Hepatocyte (in vitro differentiated cells): ENCODE measurements at regions not wholly inside any gene's neighbourhood (a gene's known extent, or its start where the extent isn't known, plus 50 kb on each side); places are given as distances from the start of the nearest gene placed in this dataset.

Experiments used
- DNase-seq: peaks from one replicate; pipeline ENCODE4 v3.0.0-alpha.2; 2016; ENCODE audit warnings: low spot score
- H2AFZ ChIP-seq: fragments of 200-600 bp; sonication (generic); 2 replicates; pipeline ENCODE4 v1.6.0; 2016; ENCODE audit warnings: antibody characterized with exemption, mild to moderate bottlenecking
- H3K27ac ChIP-seq: fragments of 200-600 bp; sonication (generic); 2 replicates; pipeline ENCODE4 v1.5.1; 2016; ENCODE audit warnings: mild to moderate bottlenecking
- H3K27me3 ChIP-seq: fragments of 200-600 bp; sonication (generic); 2 replicates; pipeline ENCODE4 v1.6.1; 2016
- H3K36me3 ChIP-seq: fragments of 200-600 bp; sonication (generic); replicated peaks from 2 replicates; pipeline ENCODE4 v1.5.1; 2016; ENCODE audit warnings: low read depth; ENCODE audit not compliant: insufficient read depth
- H3K4me1 ChIP-seq: fragments of 200-600 bp; sonication (generic); 2 replicates; pipeline ENCODE4 v1.5.1; 2016; ENCODE audit warnings: mild to moderate bottlenecking, moderate library complexity; ENCODE audit not compliant: insufficient read depth
- H3K4me2 ChIP-seq: fragments of 200-600 bp; sonication (generic); 2 replicates; pipeline ENCODE4 v1.6.0; 2016
- H3K4me3 ChIP-seq: fragments of 200-600 bp; sonication (generic); 2 replicates; pipeline ENCODE4 v1.5.1; 2016; ENCODE audit warnings: mild to moderate bottlenecking
- H3K79me2 ChIP-seq: fragments of 200-600 bp; sonication (generic); 2 replicates; pipeline ENCODE4 v1.6.0; 2017; ENCODE audit warnings: mild to moderate bottlenecking
- H3K9me2 ChIP-seq: fragments of 200-600 bp; sonication (generic); replicated peaks from 2 replicates; pipeline ENCODE4 v1.6.0; 2017; ENCODE audit warnings: mild to moderate bottlenecking; ENCODE audit not compliant: insufficient read depth
- H3K9me3 ChIP-seq: fragments of 200-600 bp; sonication (generic); 2 replicates; pipeline ENCODE4 v1.5.1; 2016; ENCODE audit warnings: low read depth, mild to moderate bottlenecking
- H4K20me1 ChIP-seq: fragments of 200-600 bp; sonication (generic); 2 replicates; pipeline ENCODE4 v1.6.0; 2016; ENCODE audit warnings: mild to moderate bottlenecking; ENCODE audit not compliant: insufficient read depth, poor library complexity, severe bottlenecking
- CTCF ChIP-seq: fragments of 200-600 bp; sonication (generic); IDR thresholded peaks from 2 replicates; pipeline ENCODE4 v1.5.1; 2016; ENCODE audit warnings: antibody characterized with exemption, mild to moderate bottlenecking; ENCODE audit not compliant: poor library complexity
- EZH2 ChIP-seq: fragments of 200-600 bp; sonication (generic); IDR thresholded peaks from 2 replicates; pipeline ENCODE4 v1.6.1; 2016; ENCODE audit warnings: antibody characterized with exemption, mild to moderate bottlenecking, borderline replicate concordance
- EZH2phosphoT487 ChIP-seq: fragments of 200-600 bp; sonication (generic); IDR thresholded peaks from one replicate; pipeline ENCODE4 v1.6.1; 2018; ENCODE audit warnings: antibody characterized with exemption, mild to moderate bottlenecking, low read depth, moderate library complexity; ENCODE audit not compliant: unreplicated experiment, severe bottlenecking
- WGBS: methylation state at CpG from one replicate; pipeline ENCODE4 v1.1.6; 2016; ENCODE audit warnings: low lambda C conversion rate; ENCODE audit errors: missing lambda C conversion rate; 5-methylcytosine and 5-hydroxymethylcytosine counted together

- peak; percentile 77 for TF ChIP-seq CTCF
- TF ChIP-seq EZH2phosphoT487, result no peak
Measured at GRCh38 chr11:71086687-71087258, 165.6 kb downstream of the SHANK2 start.

GRCh38 chr11:71084306-71085012 is 167.9 kb downstream of the SHANK2 start:
- Histone ChIP-seq H3K9me2 (no peaks in the 10 kb centered on the region), H3K79me2 (no peaks in the 10 kb centered on the region), H3K4me2 (no peak overlapping the region), H3K4me3 (no peak overlapping the region), H4K20me1 (no peaks in the 10 kb centered on the region), H2AFZ (no peak overlapping the region), H3K9me3 (no peaks in the 10 kb centered on the region), H3K27ac (no peak overlapping the region), H3K27me3 (no peaks in the 10 kb centered on the region), H3K36me3 (no peaks in the 10 kb centered on the region), H3K4me1 (no peaks in the 10 kb centered on the region)
- TF ChIP-seq CTCF (no peak), EZH2 (no peak), EZH2phosphoT487 (no peak)
- 96% methylated on average over 9 of the region's 9 CpGs for WGBS
- no peak for DNase-seq

More at GRCh38 chr11:71086687-71087258, 165.6 kb downstream of the SHANK2 start:
- DNase-seq, result peak; percentile 73
- Histone ChIP-seq H3K27me3 (no peaks in the 10 kb centered on the region), H3K36me3 (no peaks in the 10 kb centered on the region), H3K4me3 (no peak overlapping the region), H3K4me2 (no peak overlapping the region), H2AFZ (no peak overlapping the region), H3K27ac (no peak overlapping the region), H3K9me3 (no peaks in the 10 kb centered on the region), H3K9me2 (no peaks in the 10 kb centered on the region), H3K79me2 (no peaks in the 10 kb centered on the region), H3K4me1 (no peaks in the 10 kb centered on the region), H4K20me1 (no peaks in the 10 kb centered on the region)
- WGBS, result 55% methylated on average over 14 of the region's 14 CpGs

GRCh38 chr11:71083105-71083504 is 169.3 kb downstream of the SHANK2 start:
- Histone ChIP-seq H3K4me2 (no peak overlapping the region), H2AFZ (no peak overlapping the region), H3K9me2 (no peaks in the 10 kb centered on the region), H3K36me3 (no peaks in the 10 kb centered on the region), H3K4me3 (no peak overlapping the region), H3K4me1 (no peaks in the 10 kb centered on the region), H3K27ac (no peak overlapping the region), H4K20me1 (no peaks in the 10 kb centered on the region), H3K79me2 (no peaks in the 10 kb centered on the region), H3K9me3 (no peaks in the 10 kb centered on the region), H3K27me3 (no peaks in the 10 kb centered on the region)
- WGBS, result 86% methylated on average over 4 of the region's 4 CpGs
- DNase-seq, result no peak
- TF ChIP-seq CTCF (no peak), EZH2 (no peak), EZH2phosphoT487 (no peak)

- H4K20me1 ChIP-seq, result no peaks in the 10 kb centered on the region
- H3K27me3 ChIP-seq, result no peaks in the 10 kb centered on the region
- H3K36me3 ChIP-seq, result no peaks in the 10 kb centered on the region
- H3K4me1 ChIP-seq, result no peaks in the 10 kb centered on the region
- no peak overlapping the region for H3K27ac ChIP-seq
- H3K9me2 ChIP-seq, result no peaks in the 10 kb centered on the region
- no peak for DNase-seq
- H3K79me2 ChIP-seq, result no peaks in the 10 kb centered on the region
- no peaks in the 10 kb centered on the region for H3K9me3 ChIP-seq
- no peak overlapping the region for H3K4me2 ChIP-seq
- TF ChIP-seq EZH2, result no peak
- TF ChIP-seq CTCF, result no peak
- no peak for TF ChIP-seq EZH2phosphoT487
- 82% methylated on average over 9 of the region's 9 CpGs for WGBS
- H3K4me3 ChIP-seq, result no peak overlapping the region
- H2AFZ ChIP-seq, result no peak overlapping the region
Measured at GRCh38 chr11:71082454-71082853, 169.9 kb downstream of the SHANK2 start.
